ENCODE measurements at regions not wholly inside any gene's neighbourhood (a gene's known extent, or its start where the extent isn't known, plus 50 kb on each side); places are given as distances from the start of the nearest gene placed in this dataset.
A peak's percentile ranks its signal among the peaks of the same experiment; 100 is the strongest.

DNA sequence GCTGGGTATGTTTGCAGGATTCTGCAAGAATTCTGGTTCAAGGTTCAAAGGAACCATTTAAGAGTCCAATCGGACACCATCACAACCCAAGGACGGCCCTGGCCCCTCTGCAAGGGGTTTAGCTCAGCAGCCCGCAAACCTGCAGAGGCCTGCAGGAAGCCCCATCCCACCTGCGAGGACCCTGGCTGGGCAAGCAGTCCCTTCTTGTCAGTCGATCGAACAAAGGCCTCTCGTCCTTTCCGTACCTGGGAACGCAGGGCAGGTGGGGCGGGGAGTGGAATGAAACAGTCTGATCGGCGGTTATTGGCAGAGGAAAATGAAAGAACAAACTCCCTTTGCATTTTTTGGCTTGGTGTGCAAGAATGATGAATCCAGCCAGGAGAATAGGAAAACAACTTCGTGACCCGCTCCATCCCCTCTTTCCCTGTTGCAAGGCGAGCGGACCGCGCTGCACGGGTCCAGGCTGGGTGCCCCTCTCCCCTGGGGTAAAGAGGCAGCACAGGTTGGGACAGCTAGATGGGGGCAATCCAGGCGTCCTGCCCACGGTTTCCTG lies 73.7 kb downstream of the INSIG1 start:
- TF ChIP-seq GLIS3 (CRISPR knock-in tag; IDR thresholded peaks at IDR 0.05) (no peak), BACH2 (CRISPR knock-in tag; IDR thresholded peaks at IDR 0.05; ENCODE audit: borderline replicate concordance) (no peak), TOX (CRISPR knock-in tag; IDR thresholded peaks at IDR 0.05; ENCODE audit: borderline replicate concordance) (no peak), ISL1 (CRISPR knock-in tag; IDR thresholded peaks at IDR 0.05) (no peak), ZC3H10 (CRISPR knock-in tag; IDR thresholded peaks at IDR 0.05) (no peak)
- TF ChIP-seq, protein P1, sequence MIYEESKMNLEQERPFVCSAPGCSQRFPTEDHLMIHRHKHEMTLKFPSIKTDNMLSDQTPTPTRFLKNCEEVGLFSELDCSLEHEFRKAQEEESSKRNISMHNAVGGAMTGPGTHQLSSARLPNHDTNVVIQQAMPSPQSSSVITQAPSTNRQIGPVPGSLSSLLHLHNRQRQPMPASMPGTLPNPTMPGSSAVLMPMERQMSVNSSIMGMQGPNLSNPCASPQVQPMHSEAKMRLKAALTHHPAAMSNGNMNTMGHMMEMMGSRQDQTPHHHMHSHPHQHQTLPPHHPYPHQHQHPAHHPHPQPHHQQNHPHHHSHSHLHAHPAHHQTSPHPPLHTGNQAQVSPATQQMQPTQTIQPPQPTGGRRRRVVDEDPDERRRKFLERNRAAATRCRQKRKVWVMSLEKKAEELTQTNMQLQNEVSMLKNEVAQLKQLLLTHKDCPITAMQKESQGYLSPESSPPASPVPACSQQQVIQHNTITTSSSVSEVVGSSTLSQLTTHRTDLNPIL (CRISPR knock-in tag; IDR thresholded peaks at IDR 0.05; ENCODE audit: low read depth) = no peak
- no peak for ATAC-seq

GRCh38 chr7:155371884-155372781 lies 74.5 kb downstream of the INSIG1 start:
- ATAC-seq = peak; percentile 15
- TF ChIP-seq TCF4 (CRISPR knock-in tag; IDR thresholded peaks at IDR 0.05; ENCODE audit: borderline replicate concordance) (no peak), ZNF8 (CRISPR knock-in tag; IDR thresholded peaks at IDR 0.05) (no peak), RARB (CRISPR knock-in tag; IDR thresholded peaks at IDR 0.05) (no peak), POU6F1 (CRISPR knock-in tag; IDR thresholded peaks at IDR 0.05; ENCODE audit: borderline replicate concordance, low read depth) (no peak), OSR1 (CRISPR knock-in tag; IDR thresholded peaks at IDR 0.05) (no peak), TOX (CRISPR knock-in tag; IDR thresholded peaks at IDR 0.05; ENCODE audit: borderline replicate concordance) (no peak), ZNF70 (CRISPR knock-in tag; IDR thresholded peaks at IDR 0.05) (no peak), ZNF565 (CRISPR knock-in tag; conservative IDR thresholded peaks at IDR 0.05; ENCODE audit: low read depth) (no peak), SNAI2 (CRISPR knock-in tag; IDR thresholded peaks at IDR 0.05) (no peak), ZC3H10 (CRISPR knock-in tag; IDR thresholded peaks at IDR 0.05) (no peak)

DNA sequence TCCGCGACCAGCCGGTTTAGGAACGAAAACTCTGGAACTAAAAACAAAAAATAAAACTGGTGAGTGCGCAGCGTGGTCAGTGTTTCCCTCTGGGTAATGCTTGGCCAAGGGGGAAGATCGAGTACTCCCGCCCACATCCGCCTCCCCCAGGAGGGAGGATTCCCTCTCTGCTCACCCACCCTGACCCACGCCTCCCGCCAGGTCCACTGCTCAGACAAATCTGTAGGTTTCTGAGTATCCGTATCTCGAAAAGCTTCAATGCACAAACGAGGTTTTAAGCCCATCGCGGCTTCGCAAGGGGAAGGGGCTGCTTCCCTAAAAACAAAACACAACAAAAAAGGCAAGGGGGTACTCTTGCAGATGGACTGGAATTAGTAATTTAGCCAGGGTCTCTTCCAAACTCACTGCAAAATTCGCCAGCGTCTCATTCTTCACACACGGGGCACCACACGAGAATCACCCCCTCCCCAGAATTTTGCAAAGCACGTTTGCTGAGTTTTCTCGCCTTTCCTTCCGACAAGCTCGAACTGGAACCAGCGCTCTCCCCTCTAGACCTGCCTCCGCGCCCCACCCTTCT lies 75.2 kb downstream of the INSIG1 start:
- ATAC-seq = no peak
- TF ChIP-seq ESRRG (CRISPR knock-in tag; IDR thresholded peaks at IDR 0.05) (no peak), SNAI2 (CRISPR knock-in tag; IDR thresholded peaks at IDR 0.05) (no peak), CSDC2 (CRISPR knock-in tag; IDR thresholded peaks at IDR 0.05) (no peak), PATZ1 (CRISPR knock-in tag; IDR thresholded peaks at IDR 0.05; ENCODE audit: borderline replicate concordance) (no peak), POU6F1 (CRISPR knock-in tag; IDR thresholded peaks at IDR 0.05; ENCODE audit: borderline replicate concordance, low read depth) (no peak), ZFP3 (CRISPR knock-in tag; IDR thresholded peaks at IDR 0.05) (no peak), TOX (CRISPR knock-in tag; IDR thresholded peaks at IDR 0.05; ENCODE audit: borderline replicate concordance) (no peak), ZNF70 (CRISPR knock-in tag; IDR thresholded peaks at IDR 0.05) (no peak), TCF4 (CRISPR knock-in tag; IDR thresholded peaks at IDR 0.05; ENCODE audit: borderline replicate concordance) (no peak), ISL1 (CRISPR knock-in tag; IDR thresholded peaks at IDR 0.05) (no peak), ZC3H10 (CRISPR knock-in tag; IDR thresholded peaks at IDR 0.05) (no peak), ZFP30 (CRISPR knock-in tag; IDR thresholded peaks at IDR 0.05) (no peak), BACH2 (CRISPR knock-in tag; IDR thresholded peaks at IDR 0.05; ENCODE audit: borderline replicate concordance) (no peak), PPARA (CRISPR knock-in tag; IDR thresholded peaks at IDR 0.05; ENCODE audit: borderline replicate concordance) (no peak), RARB (CRISPR knock-in tag; IDR thresholded peaks at IDR 0.05) (no peak), ZNF8 (CRISPR knock-in tag; IDR thresholded peaks at IDR 0.05) (no peak)
- TF ChIP-seq, protein P1 (CRISPR knock-in tag; IDR thresholded peaks at IDR 0.05; ENCODE audit: low read depth) = no peak
- TF ChIP-seq, protein P2, sequence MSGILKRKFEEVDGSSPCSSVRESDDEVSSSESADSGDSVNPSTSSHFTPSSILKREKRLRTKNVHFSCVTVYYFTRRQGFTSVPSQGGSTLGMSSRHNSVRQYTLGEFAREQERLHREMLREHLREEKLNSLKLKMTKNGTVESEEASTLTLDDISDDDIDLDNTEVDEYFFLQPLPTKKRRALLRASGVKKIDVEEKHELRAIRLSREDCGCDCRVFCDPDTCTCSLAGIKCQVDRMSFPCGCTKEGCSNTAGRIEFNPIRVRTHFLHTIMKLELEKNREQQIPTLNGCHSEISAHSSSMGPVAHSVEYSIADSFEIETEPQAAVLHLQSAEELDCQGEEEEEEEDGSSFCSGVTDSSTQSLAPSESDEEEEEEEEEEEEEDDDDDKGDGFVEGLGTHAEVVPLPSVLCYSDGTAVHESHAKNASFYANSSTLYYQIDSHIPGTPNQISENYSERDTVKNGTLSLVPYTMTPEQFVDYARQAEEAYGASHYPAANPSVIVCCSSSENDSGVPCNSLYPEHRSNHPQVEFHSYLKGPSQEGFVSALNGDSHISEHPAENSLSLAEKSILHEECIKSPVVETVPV (CRISPR knock-in tag; IDR thresholded peaks at IDR 0.05) = no peak
